Upper lobe of left lung (tissue), 6 donors: ENCODE measurements at regions not wholly inside any gene's neighbourhood (a gene's known extent, or its start where the extent isn't known, plus 50 kb on each side); places are given as distances from the start of the nearest gene placed in this dataset.
A peak's percentile ranks its signal among the peaks of the same experiment; 100 is the strongest.

Source experiments
- ATAC-seq, 2 donors: fragments of 200-7000 bp; cut with Tn5 transposase; one replicate each; pipeline ENCODE4 v1.9.1; 2022; ENCODE audit warnings: mild to moderate bottlenecking in 2 of 2, moderate library complexity in 2 of 2; ENCODE audit not compliant: low FRiP score in 2 of 2
- DNase-seq, 2 donors: peaks; one replicate each; pipeline ENCODE4 v3.0.0-alpha.2; 2019 to 2020
- H3K27ac ChIP-seq, 4 donors: fragments of 200-600 bp; sonication (generic); one replicate each; pipeline ENCODE4 v1.5.1; 2016 to 2019
- H3K27me3 ChIP-seq, 4 donors: fragments of 200-600 bp; sonication (generic); one replicate each; pipeline ENCODE4 v1.5.1; 2017 to 2019
- H3K36me3 ChIP-seq, 4 donors: fragments of 200-600 bp; sonication (generic); one replicate each; pipeline ENCODE4 v1.5.1; 2016 to 2019
- H3K4me1 ChIP-seq, 4 donors: fragments of 200-600 bp; sonication (generic); one replicate each; pipeline ENCODE4 v1.5.1; 2018 to 2019
- H3K4me3 ChIP-seq, 4 donors: fragments of 200-600 bp; sonication (generic); one replicate each; pipeline ENCODE4 v1.5.1; 2017 to 2019; ENCODE audit warnings: mild to moderate bottlenecking in 2 of 4, moderate library complexity in 1 of 4
- H3K9me3 ChIP-seq, 4 donors: fragments of 200-600 bp; sonication (generic); one replicate each; pipeline ENCODE4 v1.5.1; 2018 to 2019
- CTCF ChIP-seq, 6 experiments: fragments of 450-650 bp in 4 of 6; fragments of 200-600 bp in 2 of 6; sonication (generic) in 2 of 6; IDR thresholded peaks; one replicate each; pipeline ENCODE4 v1.5.1; 2016 to 2019; ENCODE audit warnings: antibody characterized with exemption in 6 of 6
- EP300 ChIP-seq, 4 donors: sonication (generic); formaldehyde crosslinking; IDR thresholded peaks; one replicate each; pipeline ENCODE4 v1.5.1; 2017; ENCODE audit warnings: antibody characterized with exemption in 4 of 4, control low read depth in 2 of 4
- POLR2A ChIP-seq, 4 donors: fragments of 450-650 bp; IDR thresholded peaks; one replicate each; pipeline ENCODE4 v1.5.1; 2016 to 2017; ENCODE audit warnings: antibody characterized with exemption in 4 of 4, mild to moderate bottlenecking in 2 of 4
- POLR2AphosphoS5 ChIP-seq, 2 donors: sonication (generic); formaldehyde crosslinking; IDR thresholded peaks; one replicate each; pipeline ENCODE4 v1.5.1; 2017; ENCODE audit warnings: antibody characterized with exemption in 2 of 2
- WGBS, 2 donors: methylation state at CpG; one replicate each; pipeline ENCODE4 v1.1.5; 2017 to 2018; 5-methylcytosine and 5-hydroxymethylcytosine counted together
- donor health status: DM: no; HTN: no; CAD: no; lungs with moderate emphysema.
- donor health status: DM: no; HTN: yes; CAD: no; lungs with severe emphysema.

DNA sequence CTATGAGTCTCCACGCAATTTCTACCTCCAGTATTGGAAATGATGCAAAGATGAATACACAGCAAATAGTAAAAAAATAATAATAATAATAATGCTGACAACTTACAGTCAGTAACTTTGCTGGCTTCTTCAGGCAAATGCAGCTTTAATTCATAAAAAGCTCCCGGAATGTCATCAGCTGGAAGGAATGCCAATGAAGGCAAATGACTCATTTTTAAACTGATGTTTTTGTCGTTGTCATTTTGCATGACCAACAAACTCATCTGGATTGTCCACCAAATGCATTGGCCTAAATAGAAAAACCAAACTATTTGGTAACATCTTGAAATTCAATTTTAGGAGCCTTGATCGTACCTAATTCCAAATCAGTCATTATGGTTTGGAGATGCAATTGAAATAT is 217.1 kb downstream of the ALDH8A1 start:
- H3K4me3 ChIP-seq = no peak overlapping the region
- 78 to 88% methylated on average over 4 of the region's 4 CpGs for WGBS, 2 donors
- no peaks in the 10 kb centered on the region for H3K4me1 ChIP-seq
- DNase-seq (no peak), ATAC-seq (no peak)
- H3K27me3 ChIP-seq = no peaks in the 10 kb centered on the region
- H3K27ac ChIP-seq = no peak overlapping the region
- H3K36me3 ChIP-seq = no peaks in the 10 kb centered on the region
- TF ChIP-seq POLR2AphosphoS5 (IDR thresholded peaks at IDR 0.05) (no peak), POLR2A (IDR thresholded peaks at IDR 0.05) (no peak), CTCF (IDR thresholded peaks at IDR 0.05) (no peak), EP300 (IDR thresholded peaks at IDR 0.05) (no peak)
- no peaks in the 10 kb centered on the region for H3K9me3 ChIP-seq

DNA sequence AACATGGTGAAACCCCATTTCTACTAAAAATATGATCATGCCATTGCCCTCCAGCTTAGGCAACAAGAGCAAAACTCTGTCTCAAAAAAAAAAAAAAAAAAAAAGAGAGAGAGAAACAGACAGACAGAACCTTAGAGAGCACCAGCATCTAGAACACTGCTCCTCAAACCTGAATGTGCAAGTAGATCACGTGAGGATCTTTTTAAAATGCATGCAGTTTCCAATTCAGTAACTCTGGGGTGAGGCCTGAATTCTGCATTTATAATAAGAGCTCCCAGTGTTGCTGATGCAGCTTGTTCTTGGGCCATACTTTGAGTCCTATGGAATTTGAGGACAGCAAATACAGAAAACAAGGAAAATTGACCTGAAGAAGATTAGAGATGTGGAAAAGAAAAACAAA is 218.3 kb downstream of the ALDH8A1 start:
- 90 to 97% methylated on average over 1 of the region's 1 CpG for WGBS, 2 donors
- no peak for TF ChIP-seq POLR2A (IDR thresholded peaks at IDR 0.05)
- TF ChIP-seq EP300 (IDR thresholded peaks at IDR 0.05) = no peak
- TF ChIP-seq CTCF (IDR thresholded peaks at IDR 0.05) = no peak
- TF ChIP-seq POLR2AphosphoS5 (IDR thresholded peaks at IDR 0.05) = no peak
- Histone ChIP-seq H3K9me3 (no peaks in the 10 kb centered on the region), H3K36me3 (no peaks in the 10 kb centered on the region), H3K4me3 (no peak overlapping the region), H3K27ac (no peak overlapping the region), H3K4me1 (no peaks in the 10 kb centered on the region), H3K27me3 (no peaks in the 10 kb centered on the region)
- ATAC-seq (no peak), DNase-seq (no peak)

DNA sequence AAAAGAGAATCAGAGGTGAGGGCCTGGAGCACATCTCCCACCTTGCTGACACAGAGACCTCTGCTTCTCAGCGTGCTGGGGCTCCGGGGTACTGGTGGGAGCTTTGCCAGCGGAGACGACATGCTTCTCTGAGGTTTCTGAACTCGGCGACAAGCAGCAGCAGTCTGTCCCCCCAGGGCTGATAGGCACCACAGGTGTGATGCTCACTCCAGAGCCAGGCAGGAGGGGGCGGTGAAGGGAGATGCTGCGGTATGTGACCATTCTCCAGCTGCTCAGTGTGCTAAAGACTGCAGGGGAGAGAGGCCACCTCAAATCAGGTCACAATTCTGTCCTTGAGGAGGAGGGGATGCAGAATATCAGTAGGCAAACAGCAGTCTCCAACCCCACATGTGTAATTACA is 219.9 kb downstream of the ALDH8A1 start:
- 88 to 98% methylated on average over 8 of the region's 8 CpGs for WGBS, 2 donors
- Histone ChIP-seq H3K27me3 (no peaks in the 10 kb centered on the region), H3K27ac (no peak overlapping the region), H3K9me3 (no peaks in the 10 kb centered on the region), H3K36me3 (no peaks in the 10 kb centered on the region), H3K4me3 (no peak overlapping the region), H3K4me1 (peaks cover 0 to 6% (median 2%) of the 10 kb centered on the region in 4 donors)
- TF ChIP-seq EP300 (IDR thresholded peaks at IDR 0.05) (no peak), CTCF (IDR thresholded peaks at IDR 0.05) (no peak), POLR2A (IDR thresholded peaks at IDR 0.05) (no peak), POLR2AphosphoS5 (IDR thresholded peaks at IDR 0.05) (no peak)
- peak in 1 of 2 donors; percentile 22 for DNase-seq
- no peak for ATAC-seq

DNA sequence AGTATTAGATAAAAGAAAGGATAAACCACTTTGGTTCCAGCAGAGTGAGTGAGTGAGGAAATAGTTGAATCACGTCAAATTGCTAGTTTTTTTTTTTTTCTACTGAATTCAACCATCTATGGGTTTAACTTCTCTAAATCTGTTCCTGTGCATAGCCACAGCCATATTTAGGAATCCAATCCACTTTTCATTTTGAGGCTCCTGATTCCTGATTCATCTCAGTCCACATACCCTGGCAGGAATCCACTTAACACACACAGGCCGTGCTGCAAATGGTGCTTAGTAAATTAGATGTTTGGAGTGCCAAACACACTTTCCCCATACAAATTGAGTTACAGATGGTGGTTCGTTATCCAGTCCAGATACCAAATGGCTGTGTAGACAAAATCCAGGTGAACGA is 220.3 kb downstream of the ALDH8A1 start:
- Histone ChIP-seq H3K27me3 (no peaks in the 10 kb centered on the region), H3K4me3 (no peak overlapping the region), H3K9me3 (no peaks in the 10 kb centered on the region), H3K36me3 (no peaks in the 10 kb centered on the region), H3K4me1 (peaks cover 1 to 9% (median 6%) of the 10 kb centered on the region in 4 donors), H3K27ac (no peak overlapping the region)
- DNase-seq (no peak), ATAC-seq (no peak)
- 79 to 82% methylated on average over 4 of the region's 4 CpGs for WGBS, 2 donors
- TF ChIP-seq CTCF (IDR thresholded peaks at IDR 0.05) = no peak
- TF ChIP-seq POLR2A (IDR thresholded peaks at IDR 0.05) = no peak
- TF ChIP-seq EP300 (IDR thresholded peaks at IDR 0.05) = no peak
- no peak for TF ChIP-seq POLR2AphosphoS5 (IDR thresholded peaks at IDR 0.05)

- no peak for TF ChIP-seq CTCF (IDR thresholded peaks at IDR 0.05)
- TF ChIP-seq EP300 (IDR thresholded peaks at IDR 0.05) = no peak
- no peak for TF ChIP-seq POLR2AphosphoS5 (IDR thresholded peaks at IDR 0.05)
- no peak for TF ChIP-seq POLR2A (IDR thresholded peaks at IDR 0.05)
- no peak overlapping the region for H3K4me3 ChIP-seq
- ATAC-seq (no peak), DNase-seq (no peak)
- H3K36me3 ChIP-seq = no peaks in the 10 kb centered on the region
- H3K9me3 ChIP-seq = no peaks in the 10 kb centered on the region
- 89 to 95% methylated on average over 2 of the region's 2 CpGs for WGBS, 2 donors
- H3K4me1 ChIP-seq = peaks cover 17 to 33% (median 22%) of the 10 kb centered on the region in 4 donors
- no peak overlapping the region for H3K27ac ChIP-seq
- no peaks in the 10 kb centered on the region for H3K27me3 ChIP-seq
Observed at GRCh38 chr6:134727081-134727480, 222.8 kb downstream of the ALDH8A1 start.
